ENCODE measurements at regions not wholly inside any gene's neighbourhood (a gene's known extent, or its start where the extent isn't known, plus 50 kb on each side); places are given as distances from the start of the nearest gene placed in this dataset.
"Not testable (repeated sequence)": the region's sequence is repeated elsewhere in the genome, so short reads cannot be mapped to it uniquely, and the experiment has no call there.

DNA sequence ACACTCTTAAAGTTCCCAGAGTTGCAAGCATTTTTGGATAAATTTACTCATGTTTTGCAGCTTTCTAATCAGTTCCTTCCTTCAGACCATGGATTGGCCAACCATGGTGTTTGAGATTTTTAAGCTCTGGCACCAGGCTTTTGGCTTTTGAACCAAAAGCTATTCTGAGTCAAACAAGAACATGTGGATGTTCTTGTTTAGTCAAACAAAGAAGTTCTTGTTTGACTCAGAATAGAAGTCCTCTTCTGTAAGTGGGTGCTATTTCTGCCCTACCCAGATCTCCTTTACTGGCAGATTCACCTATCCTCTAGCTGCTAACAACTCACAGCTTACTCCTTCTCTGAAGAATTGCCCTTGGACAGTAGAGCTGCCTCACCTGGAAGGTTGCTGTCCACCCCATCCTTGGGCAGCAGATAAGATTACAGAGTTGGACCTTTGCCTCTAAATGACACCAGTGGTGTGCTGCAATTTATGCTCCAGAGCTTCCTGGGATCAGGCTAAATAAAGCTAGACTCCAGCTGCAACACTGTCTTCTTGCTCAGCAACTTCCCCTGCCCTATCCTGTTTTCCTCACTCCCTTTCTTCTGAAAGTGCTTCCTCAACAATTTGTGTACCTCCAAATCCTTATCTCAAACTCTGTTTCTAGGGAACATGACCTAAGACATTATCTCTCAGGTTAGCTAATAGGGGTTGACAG is 65.6 kb downstream of the COL6A6 start:
- no peak for TF ChIP-seq EZH2 (IDR thresholded peaks at IDR 0.05; ENCODE audit: low read length, missing control alignments)
- TF ChIP-seq, protein P1, sequence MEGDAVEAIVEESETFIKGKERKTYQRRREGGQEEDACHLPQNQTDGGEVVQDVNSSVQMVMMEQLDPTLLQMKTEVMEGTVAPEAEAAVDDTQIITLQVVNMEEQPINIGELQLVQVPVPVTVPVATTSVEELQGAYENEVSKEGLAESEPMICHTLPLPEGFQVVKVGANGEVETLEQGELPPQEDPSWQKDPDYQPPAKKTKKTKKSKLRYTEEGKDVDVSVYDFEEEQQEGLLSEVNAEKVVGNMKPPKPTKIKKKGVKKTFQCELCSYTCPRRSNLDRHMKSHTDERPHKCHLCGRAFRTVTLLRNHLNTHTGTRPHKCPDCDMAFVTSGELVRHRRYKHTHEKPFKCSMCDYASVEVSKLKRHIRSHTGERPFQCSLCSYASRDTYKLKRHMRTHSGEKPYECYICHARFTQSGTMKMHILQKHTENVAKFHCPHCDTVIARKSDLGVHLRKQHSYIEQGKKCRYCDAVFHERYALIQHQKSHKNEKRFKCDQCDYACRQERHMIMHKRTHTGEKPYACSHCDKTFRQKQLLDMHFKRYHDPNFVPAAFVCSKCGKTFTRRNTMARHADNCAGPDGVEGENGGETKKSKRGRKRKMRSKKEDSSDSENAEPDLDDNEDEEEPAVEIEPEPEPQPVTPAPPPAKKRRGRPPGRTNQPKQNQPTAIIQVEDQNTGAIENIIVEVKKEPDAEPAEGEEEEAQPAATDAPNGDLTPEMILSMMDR (conservative IDR thresholded peaks at IDR 0.05 in 1 of 2, IDR thresholded peaks at IDR 0.05 in 1 of 2; ENCODE audit: low read depth in 1 of 2, low read length in 2 of 2): no peak
- Histone ChIP-seq H2AFZ (ENCODE audit: low read length) (no peak overlapping the region), H3K27ac (ENCODE audit: insufficient read depth, low read length) (no peak overlapping the region), H3K36me3 (ENCODE audit: control insufficient read depth, insufficient read depth, low read length) (no peaks in the 10 kb centered on the region), H3K4me3 (replicated peaks in 1 of 4; ENCODE audit: control extremely low read depth in 1 of 4, insufficient read depth in 1 of 4, low read depth in 3 of 4, low read length in 4 of 4) (no peak overlapping the region), H3K4me1 (ENCODE audit: control insufficient read depth, extremely low read depth, insufficient read depth, low read length) (no peaks in the 10 kb centered on the region), H3K9ac (ENCODE audit: insufficient read depth, low read length) (no peak overlapping the region), H3K9me3 (ENCODE audit: control insufficient read depth, insufficient read depth, low read depth, low read length) (no peaks in the 10 kb centered on the region), H3K79me2 (ENCODE audit: control insufficient read depth, insufficient read depth, low read length) (no peaks in the 10 kb centered on the region), H3K4me2 (ENCODE audit: extremely low read depth, insufficient read depth, low read length) (no peak overlapping the region), H3K27me3 (ENCODE audit: control insufficient read depth, insufficient read depth, low read length) (no peaks in the 10 kb centered on the region), H4K20me1 (ENCODE audit: control insufficient read depth, extremely low read depth, insufficient read depth, low read length) (no peaks in the 10 kb centered on the region)
- DNase-seq (ENCODE audit: low read depth in 2 of 2): no peak

DNA sequence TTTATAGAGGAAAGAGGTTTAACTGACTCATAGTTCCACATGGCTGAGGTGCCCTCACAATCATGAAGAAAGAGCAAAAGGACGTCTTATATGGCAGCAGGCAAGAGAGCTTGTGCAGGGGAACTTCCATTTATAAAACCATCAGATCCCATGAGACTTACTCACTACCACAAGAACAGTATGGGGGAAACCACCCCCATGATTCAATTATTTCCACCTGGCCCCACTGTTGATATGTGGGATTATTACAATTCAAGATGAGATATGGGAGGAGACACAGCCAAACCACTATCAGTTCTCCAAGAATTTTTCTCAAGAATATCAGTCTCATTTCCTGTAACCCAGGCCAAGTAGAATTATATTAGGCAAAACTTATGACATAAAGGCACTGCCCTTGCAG is 77.8 kb downstream of the COL6A6 start:
- not testable (repeated sequence) for H3K9me3 ChIP-seq (ENCODE audit: control insufficient read depth, insufficient read depth, low read depth, low read length); H3K79me2 ChIP-seq (ENCODE audit: control insufficient read depth, insufficient read depth, low read length); H3K27ac ChIP-seq (ENCODE audit: insufficient read depth, low read length); H4K20me1 ChIP-seq (ENCODE audit: control insufficient read depth, extremely low read depth, insufficient read depth, low read length); H3K4me2 ChIP-seq (ENCODE audit: extremely low read depth, insufficient read depth, low read length); H3K4me3 ChIP-seq (replicated peaks in 1 of 4; ENCODE audit: control extremely low read depth in 1 of 4, insufficient read depth in 1 of 4, low read depth in 3 of 4, low read length in 4 of 4); H3K4me1 ChIP-seq (ENCODE audit: control insufficient read depth, extremely low read depth, insufficient read depth, low read length); H2AFZ ChIP-seq (ENCODE audit: low read length); H3K9ac ChIP-seq (ENCODE audit: insufficient read depth, low read length); H3K27me3 ChIP-seq (ENCODE audit: control insufficient read depth, insufficient read depth, low read length); H3K36me3 ChIP-seq (ENCODE audit: control insufficient read depth, insufficient read depth, low read length)
- DNase-seq (ENCODE audit: low read depth in 2 of 2): peak; percentile 15 to 92

DNA sequence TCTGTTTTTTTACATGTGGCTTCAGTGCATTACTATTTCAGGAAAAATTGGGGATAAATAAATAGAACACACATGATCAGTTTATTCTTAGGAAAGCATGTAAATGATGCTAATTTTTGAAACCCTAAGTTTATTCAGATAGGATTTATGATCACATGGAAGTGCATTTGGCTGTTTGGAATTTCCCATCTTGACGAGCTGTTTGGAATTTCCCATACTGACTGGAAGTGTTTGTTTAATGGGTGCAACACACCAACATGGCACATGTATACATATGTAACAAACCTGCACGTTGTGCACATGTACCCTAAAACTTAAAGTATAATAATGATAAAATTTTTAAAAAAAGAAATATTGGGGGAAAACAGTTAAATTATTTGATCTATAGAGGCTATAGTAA is 79.5 kb downstream of the COL6A6 start:
- Histone ChIP-seq H3K4me1 (ENCODE audit: control insufficient read depth, extremely low read depth, insufficient read depth, low read length) (no peaks in the 10 kb centered on the region), H3K27me3 (ENCODE audit: control insufficient read depth, insufficient read depth, low read length) (no peaks in the 10 kb centered on the region), H3K27ac (ENCODE audit: insufficient read depth, low read length) (no peak overlapping the region), H3K79me2 (ENCODE audit: control insufficient read depth, insufficient read depth, low read length) (no peaks in the 10 kb centered on the region), H2AFZ (ENCODE audit: low read length) (no peak overlapping the region), H3K4me3 (replicated peaks in 1 of 4; ENCODE audit: control extremely low read depth in 1 of 4, insufficient read depth in 1 of 4, low read depth in 3 of 4, low read length in 4 of 4) (no peak overlapping the region), H3K9me3 (ENCODE audit: control insufficient read depth, insufficient read depth, low read depth, low read length) (no peaks in the 10 kb centered on the region), H3K9ac (ENCODE audit: insufficient read depth, low read length) (no peak overlapping the region), H3K36me3 (ENCODE audit: control insufficient read depth, insufficient read depth, low read length) (no peaks in the 10 kb centered on the region), H4K20me1 (ENCODE audit: control insufficient read depth, extremely low read depth, insufficient read depth, low read length) (no peaks in the 10 kb centered on the region), H3K4me2 (ENCODE audit: extremely low read depth, insufficient read depth, low read length) (no peak overlapping the region)
- no peak for DNase-seq (ENCODE audit: low read depth in 2 of 2)
- no peak for TF ChIP-seq EZH2 (IDR thresholded peaks at IDR 0.05; ENCODE audit: low read length, missing control alignments)
- TF ChIP-seq, protein P1 (conservative IDR thresholded peaks at IDR 0.05 in 1 of 2, IDR thresholded peaks at IDR 0.05 in 1 of 2; ENCODE audit: low read depth in 1 of 2, low read length in 2 of 2): no peak
